Heart left ventricle (tissue), 16 donors: ENCODE measurements at regions not wholly inside any gene's neighbourhood (a gene's known extent, or its start where the extent isn't known, plus 50 kb on each side); places are given as distances from the start of the nearest gene placed in this dataset.

Experiments used
- ATAC-seq, 4 donors: fragments of 200-7000 bp; cut with Tn5 transposase; one replicate each; pipeline ENCODE4 v1.9.1; 2020 to 2022; ENCODE audit warnings: moderate library complexity in 4 of 4, mild to moderate bottlenecking in 3 of 4, moderate number of reproducible peaks in 1 of 4
- DNase-seq, 5 donors: peaks; one replicate each; pipeline ENCODE4 v3.0.0-alpha.2; 2020
- H3K27ac ChIP-seq, 12 donors: fragments of 200-600 bp; sonication (generic) in 4 of 12; one replicate each; pipeline versions ENCODE4 v1.5.0 to v1.8.0; 2016 to 2022; ENCODE audit warnings: mild to moderate bottlenecking in 2 of 12
- H3K27me3 ChIP-seq, 9 donors: fragments of 200-600 bp; sonication (generic) in 2 of 9; one replicate each; pipeline versions ENCODE4 v1.5.1 to v1.8.0; 2016 to 2022; ENCODE audit warnings: mild to moderate bottlenecking in 3 of 9
- H3K36me3 ChIP-seq, 9 donors: fragments of 200-600 bp; sonication (generic) in 2 of 9; one replicate each; pipeline versions ENCODE4 v1.5.0 to v1.8.0; 2018 to 2022; ENCODE audit warnings: mild to moderate bottlenecking in 2 of 9
- H3K4me1 ChIP-seq, 12 donors: fragments of 200-600 bp; sonication (generic) in 4 of 12; one replicate each; pipeline versions ENCODE4 v1.5.0 to v1.8.0; 2016 to 2022; ENCODE audit warnings: mild to moderate bottlenecking in 3 of 12
- H3K4me3 ChIP-seq, 12 donors: fragments of 200-600 bp; sonication (generic) in 4 of 12; one replicate each; pipeline versions ENCODE4 v1.5.0 to v1.8.0; 2017 to 2022; ENCODE audit warnings: mild to moderate bottlenecking in 9 of 12, moderate library complexity in 4 of 12
- H3K9me3 ChIP-seq, 12 donors: fragments of 200-600 bp; sonication (generic) in 4 of 12; one replicate each; pipeline versions ENCODE4 v1.5.0 to v1.8.0; 2016 to 2022; ENCODE audit warnings: mild to moderate bottlenecking in 1 of 12
- POLR2A ChIP-seq, 2 donors: fragments of 450-650 bp; IDR thresholded peaks; one replicate each; pipeline ENCODE4 v1.6.1; 2017; ENCODE audit warnings: antibody characterized with exemption in 2 of 2, mild to moderate bottlenecking in 2 of 2, moderate library complexity in 2 of 2
- WGBS, 4 donors: extraction: QIAGEN DNeasy Blood & Tissue Kit in 2 of 4; methylation state at CpG; one replicate each; pipeline versions ENCODE4 v1.1.5 to v1.1.7; 2013 to 2018; 5-methylcytosine and 5-hydroxymethylcytosine counted together
- intact Hi-C, 10 donors: fragments of 100-400 bp; cut with DNase I; formaldehyde crosslinking; loops; one replicate each; pipeline versions ENCODE4 v1.11.1 to v1.14.2; 2022
- TF ChIP-seq, protein P1 (sequence below), 12 donors: fragments of 200-600 bp; sonication (generic) in 4 of 12; IDR thresholded peaks; one replicate each; pipeline versions ENCODE4 v1.5.0 to v1.8.0; 2018 to 2022; ENCODE audit warnings: antibody characterized with exemption in 12 of 12, mild to moderate bottlenecking in 5 of 12
- donor health status: ischemic (EF 13 %, LVEDD 7.1; RV severe dilation, severe dysfunction).
- donor health status: healthy with polysubstance abuse.
- donor health status: DM: no; HTN: yes; CAD: no.
- donor health status: DM: no; HTN: no; CAD: no.
- donor health status: ischemic (EF 25% LVEDD 6.9; RV normal size, moderate dysfunction).
- donor health status: ischemic (EF 25% LVEDD 5.7; RV mildly dilated, moderate dysfunction).
- donor health status: healthy.
- donor health status: DM: yes; HTN: yes; CAD: no.
- donor health status: ischemic (EF 35%, LVEDD 5.7; RV mildly dilated, moderate dysfunction).
- donor health status: nonischemic (EF 11% LVEDD 7.7; RV severe dilation, severe dysfunction).
- donor health status: DM: yes; HTN: yes; CAD: no.
- donor health status: PGD.
- donor health status: ischemic (EF 29% LVEDD 5.4; RV normal size, mild dysfunction).
- donor health status: nonischemic (EF 23%, LVEDD 6.1; RV moderate dilation, normal function).

DNA sequence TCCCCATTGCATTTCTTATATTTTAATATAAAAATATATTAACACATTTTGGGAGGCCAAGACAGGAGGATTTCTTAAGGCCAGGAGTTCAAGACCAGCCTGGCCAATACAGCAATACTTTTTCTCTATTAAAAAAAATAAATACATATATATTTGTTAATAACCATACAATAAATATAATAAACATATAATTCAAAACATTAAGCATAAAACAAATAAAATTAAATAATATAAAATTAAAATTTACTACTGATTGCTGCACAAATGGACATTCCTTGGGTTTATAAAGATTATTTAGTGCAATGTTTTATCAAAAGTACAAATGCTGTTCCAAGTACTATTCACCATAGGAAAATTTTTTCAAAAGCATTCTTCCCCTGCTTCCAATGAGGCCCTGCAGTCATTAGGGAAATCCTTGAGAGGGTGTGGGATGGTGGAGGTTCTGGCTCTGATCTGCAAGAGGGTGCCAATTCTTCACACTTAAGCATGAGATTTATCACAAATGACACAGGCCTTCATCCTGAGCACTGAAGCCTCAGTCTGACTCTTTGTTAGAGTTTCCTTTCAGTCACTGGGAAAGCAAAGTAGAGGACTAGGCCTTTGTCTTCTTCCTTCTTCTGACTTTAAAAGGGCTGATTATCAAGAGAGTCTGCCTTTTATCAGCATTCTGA lies 596.7 kb downstream of the EPM2A start:
- H3K9me3 ChIP-seq = no peaks in the 10 kb centered on the region
- H3K4me1 ChIP-seq = no peaks in the 10 kb centered on the region
- H3K36me3 ChIP-seq = no peaks in the 10 kb centered on the region
- ATAC-seq (no peak), DNase-seq (no peak)
- intact Hi-C loops = loop anchor here in 1 of 10 donors (10.0 kb wide), 1 partner anchor 554 kb away; no protein-coding TSS in a partner anchor
- TF ChIP-seq, protein P1, sequence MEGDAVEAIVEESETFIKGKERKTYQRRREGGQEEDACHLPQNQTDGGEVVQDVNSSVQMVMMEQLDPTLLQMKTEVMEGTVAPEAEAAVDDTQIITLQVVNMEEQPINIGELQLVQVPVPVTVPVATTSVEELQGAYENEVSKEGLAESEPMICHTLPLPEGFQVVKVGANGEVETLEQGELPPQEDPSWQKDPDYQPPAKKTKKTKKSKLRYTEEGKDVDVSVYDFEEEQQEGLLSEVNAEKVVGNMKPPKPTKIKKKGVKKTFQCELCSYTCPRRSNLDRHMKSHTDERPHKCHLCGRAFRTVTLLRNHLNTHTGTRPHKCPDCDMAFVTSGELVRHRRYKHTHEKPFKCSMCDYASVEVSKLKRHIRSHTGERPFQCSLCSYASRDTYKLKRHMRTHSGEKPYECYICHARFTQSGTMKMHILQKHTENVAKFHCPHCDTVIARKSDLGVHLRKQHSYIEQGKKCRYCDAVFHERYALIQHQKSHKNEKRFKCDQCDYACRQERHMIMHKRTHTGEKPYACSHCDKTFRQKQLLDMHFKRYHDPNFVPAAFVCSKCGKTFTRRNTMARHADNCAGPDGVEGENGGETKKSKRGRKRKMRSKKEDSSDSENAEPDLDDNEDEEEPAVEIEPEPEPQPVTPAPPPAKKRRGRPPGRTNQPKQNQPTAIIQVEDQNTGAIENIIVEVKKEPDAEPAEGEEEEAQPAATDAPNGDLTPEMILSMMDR (IDR thresholded peaks at IDR 0.05) = no peak
- no peak for TF ChIP-seq POLR2A (IDR thresholded peaks at IDR 0.05)
- H3K27ac ChIP-seq = no peak overlapping the region
- no peaks in the 10 kb centered on the region for H3K27me3 ChIP-seq
- H3K4me3 ChIP-seq = no peak overlapping the region

DNA sequence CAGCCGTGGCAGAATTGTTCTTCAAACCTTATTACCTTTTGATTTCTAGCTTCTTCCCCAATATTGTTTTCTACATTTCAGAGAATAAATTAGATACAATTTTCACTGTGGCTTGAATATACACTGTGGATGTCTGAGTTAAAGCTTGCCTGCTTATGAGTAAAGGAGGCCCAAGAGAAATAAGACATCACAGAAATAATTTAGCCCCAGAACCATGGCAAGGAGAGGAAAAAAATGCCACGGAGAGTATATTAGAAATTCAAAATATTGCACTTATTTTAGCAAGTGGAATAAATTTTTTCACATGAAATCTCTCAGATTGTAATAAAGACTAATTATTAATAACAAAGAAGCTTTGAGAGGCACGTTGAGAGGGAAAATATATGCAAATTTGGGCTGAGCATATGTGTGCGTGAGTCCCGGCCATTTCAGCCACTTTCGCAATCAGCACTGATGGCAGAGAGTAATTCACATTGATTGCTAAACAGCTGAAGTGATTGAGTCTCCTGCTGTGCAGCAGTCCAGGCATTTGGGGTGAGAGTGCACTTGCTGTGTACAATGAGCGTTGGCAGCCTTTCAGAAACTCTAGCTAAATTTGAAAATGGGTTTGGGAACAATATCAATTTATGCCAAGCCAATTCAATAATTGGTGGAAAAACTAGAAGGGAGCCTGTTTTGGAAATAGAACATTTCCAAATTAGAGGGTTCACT lies 596.0 kb downstream of the EPM2A start:
- Histone ChIP-seq H3K36me3 (no peaks in the 10 kb centered on the region), H3K4me1 (no peaks in the 10 kb centered on the region), H3K4me3 (no peak overlapping the region), H3K27ac (no peak overlapping the region), H3K27me3 (no peaks in the 10 kb centered on the region), H3K9me3 (no peaks in the 10 kb centered on the region)
- no peak for DNase-seq
- TF ChIP-seq POLR2A (IDR thresholded peaks at IDR 0.05) = no peak
- no peak for ATAC-seq
- intact Hi-C loops = loop anchor here in 1 of 10 donors (10.0 kb wide), 1 partner anchor 554 kb away; no protein-coding TSS in a partner anchor
- WGBS, 4 donors = 75 to 81% (median 79%) methylated on average over 7 of the region's 7 CpGs

DNA sequence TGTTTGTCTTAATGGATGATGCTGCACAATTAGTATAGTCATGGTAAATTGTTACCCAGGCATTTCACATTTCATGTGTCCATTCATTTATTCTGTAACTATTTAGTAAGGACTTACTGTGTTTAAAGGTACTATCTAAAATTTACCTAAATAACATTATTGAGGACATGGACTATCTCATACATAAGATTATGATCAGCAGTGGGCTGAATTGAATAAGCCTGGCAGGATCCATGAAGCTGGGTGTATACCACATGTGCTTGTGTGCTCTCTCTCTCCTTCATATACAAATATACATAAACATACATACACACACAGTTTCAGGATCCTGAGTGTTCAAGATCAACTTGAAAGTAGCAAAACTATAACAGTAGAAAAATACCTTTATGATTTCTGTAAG lies 595.4 kb downstream of the EPM2A start:
- ATAC-seq (no peak), DNase-seq (no peak)
- Histone ChIP-seq H3K27me3 (no peaks in the 10 kb centered on the region), H3K4me3 (no peak overlapping the region), H3K27ac (no peak overlapping the region), H3K36me3 (no peaks in the 10 kb centered on the region), H3K9me3 (no peaks in the 10 kb centered on the region), H3K4me1 (no peaks in the 10 kb centered on the region)
- intact Hi-C loops = loop anchor here in 3 of 10 donors (10.0 kb wide), 3 partner anchors 95 to 555 kb away; no protein-coding TSS in a partner anchor
- TF ChIP-seq, protein P1 (IDR thresholded peaks at IDR 0.05) = no peak
- no peak for TF ChIP-seq POLR2A (IDR thresholded peaks at IDR 0.05)

DNA sequence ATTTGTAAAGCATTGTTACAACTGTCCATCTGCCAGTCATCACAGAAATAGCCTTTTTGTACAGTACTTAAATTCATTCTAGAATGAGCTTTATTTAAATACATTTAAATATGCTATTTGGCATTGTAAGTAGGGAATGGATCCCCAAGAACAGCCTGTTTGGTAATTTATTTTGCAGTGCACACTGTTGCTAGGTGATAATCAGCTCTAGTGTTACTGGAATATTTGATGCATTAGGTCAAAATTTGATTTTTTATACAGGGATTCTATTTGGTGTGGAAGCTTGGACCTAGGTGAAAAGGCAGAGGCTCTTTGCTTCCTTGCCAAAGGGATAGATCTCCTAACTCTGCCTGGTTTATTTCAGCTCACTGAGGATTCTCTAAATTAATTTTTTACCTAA lies 593.7 kb downstream of the EPM2A start:
- no peak for TF ChIP-seq POLR2A (IDR thresholded peaks at IDR 0.05)
- TF ChIP-seq, protein P1 (IDR thresholded peaks at IDR 0.05) = no peak
- intact Hi-C loops = loop anchor here in 2 of 10 donors (10.0 kb wide), 2 partner anchors 97 to 493 kb away; no protein-coding TSS in a partner anchor
- H3K9me3 ChIP-seq = no peaks in the 10 kb centered on the region

More for the DNA sequence above, 593.7 kb downstream of the EPM2A start:
- Histone ChIP-seq H3K4me1 (no peaks in the 10 kb centered on the region), H3K4me3 (no peak overlapping the region), H3K36me3 (no peaks in the 10 kb centered on the region), H3K27ac (no peak overlapping the region), H3K27me3 (no peaks in the 10 kb centered on the region)
- ATAC-seq = no peak
- no peak for DNase-seq
